ENCODE measurements at regions not wholly inside any gene's neighbourhood (a gene's known extent, or its start where the extent isn't known, plus 50 kb on each side); places are given as distances from the start of the nearest gene placed in this dataset.
A peak's percentile ranks its signal among the peaks of the same experiment; 100 is the strongest.

DNA sequence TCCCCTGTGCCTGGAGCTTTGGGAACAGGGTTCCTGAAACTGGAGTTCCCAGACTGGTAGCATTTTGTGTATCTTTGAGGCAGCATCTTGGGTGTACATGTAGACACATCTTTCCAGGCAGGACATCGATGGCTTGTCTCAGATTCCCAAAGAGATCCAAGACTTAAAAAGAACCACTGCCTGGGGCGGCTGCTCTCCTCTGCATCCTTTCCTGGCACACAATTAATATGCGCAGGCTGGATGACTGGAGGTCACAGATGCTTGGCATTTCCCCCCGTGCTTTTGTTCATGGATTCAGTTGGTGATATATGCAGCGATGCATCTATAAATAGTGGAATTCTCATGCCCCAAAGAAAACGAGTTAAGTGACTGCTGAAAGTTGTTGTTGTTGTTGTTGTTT is 80.5 kb downstream of the CLDN34 start:
- DNase-seq = no peak

- no peak for DNase-seq
Observed at GRCh38 chrX:10048076-10048475, 80.9 kb downstream of the CLDN34 start.

- no peak for DNase-seq
Observed at GRCh38 chrX:10048707-10049106, 81.5 kb downstream of the CLDN34 start.

- no peak for DNase-seq
Observed at GRCh38 chrX:10049236-10049635, 82.1 kb downstream of the CLDN34 start.

DNA sequence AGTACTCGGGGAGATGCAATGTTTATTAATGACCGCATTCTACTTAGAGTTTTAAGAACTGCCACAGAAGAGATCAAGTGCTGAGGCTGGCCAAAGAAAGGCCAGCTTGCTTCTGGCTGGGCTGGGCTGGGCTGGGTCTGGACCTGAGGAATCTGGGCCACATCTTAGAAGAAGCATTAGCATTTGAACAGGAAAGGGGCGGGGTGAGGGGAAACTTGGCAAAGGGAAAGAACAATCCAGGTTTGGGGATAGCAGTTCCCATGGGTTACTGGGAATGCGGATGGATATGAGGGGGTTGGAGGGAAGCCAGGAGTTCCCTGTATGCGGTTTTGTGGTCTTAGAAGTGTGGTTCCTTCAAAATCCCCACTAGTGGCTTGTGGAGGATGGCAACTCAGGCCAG is 83.3 kb downstream of the CLDN34 start:
- no peak for DNase-seq

- DNase-seq = no peak
Observed at GRCh38 chrX:10051866-10052480, 84.8 kb downstream of the CLDN34 start.

DNA sequence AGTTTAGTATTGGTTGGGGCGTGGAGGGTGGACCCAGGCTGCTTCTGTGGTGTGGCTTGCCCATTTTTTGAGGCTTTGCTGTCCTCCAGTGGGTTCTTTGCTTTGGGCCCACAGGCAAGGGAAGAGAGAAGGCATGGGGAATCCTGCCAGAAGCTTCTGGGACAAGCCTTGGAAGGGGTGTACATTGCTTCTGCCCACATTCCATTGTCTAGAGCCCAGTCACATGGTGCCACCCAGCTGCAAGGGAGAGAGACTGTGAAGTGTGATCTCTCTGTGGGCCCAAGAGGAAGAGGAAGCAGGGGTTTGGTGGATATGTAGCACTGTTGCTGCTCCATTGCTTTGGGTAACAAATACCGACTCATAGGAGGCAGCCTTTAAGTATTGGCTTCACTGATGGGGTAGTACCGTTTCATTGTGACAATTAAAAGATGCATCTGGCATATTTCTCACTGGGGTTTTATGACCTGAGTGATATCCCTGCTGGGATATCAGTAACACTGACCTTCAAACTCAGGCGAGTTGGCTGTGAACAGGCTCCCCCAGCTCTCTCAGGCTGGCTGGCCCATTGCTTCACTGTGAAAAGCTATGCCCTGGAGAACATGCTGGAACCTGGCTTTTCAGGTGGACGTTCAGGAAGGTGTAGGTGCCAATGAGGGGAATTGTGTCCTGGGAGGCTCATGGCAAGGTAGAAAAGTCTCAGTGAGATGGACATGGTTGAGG is 85.9 kb downstream of the CLDN34 start:
- DNase-seq = no peak

DNA sequence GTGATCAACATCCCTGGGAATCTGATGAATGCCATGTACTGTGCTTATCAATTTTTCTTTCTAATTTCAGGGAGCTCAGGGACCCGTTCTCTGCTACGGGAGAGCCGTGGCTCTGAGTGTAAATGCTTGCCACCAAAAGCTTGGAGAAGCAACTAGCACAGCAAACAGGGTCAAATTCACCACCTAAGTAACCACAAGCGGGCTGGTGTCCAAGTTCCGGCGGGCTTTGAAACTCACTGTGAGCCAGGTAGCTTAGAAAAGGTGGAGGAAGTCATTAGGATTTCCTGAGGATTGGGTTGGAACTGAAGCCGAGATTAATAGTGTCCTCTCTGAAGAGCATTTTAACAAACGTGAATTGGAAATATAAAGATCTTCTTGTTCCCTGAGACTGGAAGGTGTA is 87.2 kb downstream of the CLDN34 start:
- no peak for DNase-seq

GRCh38 chrX:10055430-10055829 is 88.3 kb downstream of the CLDN34 start:
- no peak for DNase-seq

- DNase-seq = no peak
Observed at GRCh38 chrX:10062352-10062751, 94.4 kb upstream of the CLCN4 start.

GRCh38 chrX:10062980-10063379 is 93.8 kb upstream of the CLCN4 start:
- DNase-seq = no peak

GRCh38 chrX:10064736-10065135 is 92.0 kb upstream of the CLCN4 start:
- no peak for DNase-seq

GRCh38 chrX:10070714-10071436 is 85.9 kb upstream of the CLCN4 start:
- no peak for DNase-seq

GRCh38 chrX:10071451-10072144 is 85.2 kb upstream of the CLCN4 start:
- no peak for DNase-seq

- DNase-seq = no peak
Observed at GRCh38 chrX:10072786-10073568, 83.8 kb upstream of the CLCN4 start.

GRCh38 chrX:10073671-10074070 is 83.1 kb upstream of the CLCN4 start:
- DNase-seq = no peak

GRCh38 chrX:10074241-10074941 is 82.4 kb upstream of the CLCN4 start:
- DNase-seq = no peak

- DNase-seq = no peak
Observed at GRCh38 chrX:10076765-10077164, 80.0 kb upstream of the CLCN4 start.

- peak; percentile 59 for DNase-seq
Observed at GRCh38 chrX:10077425-10078188, 79.2 kb upstream of the CLCN4 start.

- DNase-seq = no peak
Observed at GRCh38 chrX:10078266-10078665, 78.5 kb upstream of the CLCN4 start.

DNA sequence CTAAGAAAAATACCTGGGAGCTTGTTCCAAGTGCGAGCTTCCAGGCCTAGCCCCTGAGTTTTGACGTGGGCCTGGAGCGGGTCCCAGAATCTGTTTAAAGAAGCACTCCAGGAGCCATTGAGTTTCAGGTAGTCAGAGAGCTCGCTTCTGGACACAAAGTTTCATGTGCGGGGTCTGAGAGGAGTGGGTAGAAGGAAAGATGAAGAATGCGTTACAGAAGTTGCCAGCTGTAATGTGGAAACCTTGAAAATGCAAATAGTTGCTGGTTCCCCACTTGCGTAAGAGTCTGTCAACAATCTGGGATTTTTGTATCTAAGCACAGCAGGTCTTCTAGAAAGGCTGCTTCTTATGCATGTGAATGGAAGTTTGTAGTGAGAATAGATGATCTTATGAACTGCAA is 77.5 kb upstream of the CLCN4 start:
- no peak for DNase-seq
